Activated CD8-positive, alpha-beta memory T cell treated with anti-CD3 and anti-CD28 coated beads, Interleukin-2, amount 50 U/mL, for 4 hours (primary cell): ENCODE measurements at regions not wholly inside any gene's neighbourhood (a gene's known extent, or its start where the extent isn't known, plus 50 kb on each side); places are given as distances from the start of the nearest gene placed in this dataset.

Experiments used
- DNase-seq: peaks from one replicate; pipeline ENCODE4 v3.0.0-alpha.2; 2020

DNA sequence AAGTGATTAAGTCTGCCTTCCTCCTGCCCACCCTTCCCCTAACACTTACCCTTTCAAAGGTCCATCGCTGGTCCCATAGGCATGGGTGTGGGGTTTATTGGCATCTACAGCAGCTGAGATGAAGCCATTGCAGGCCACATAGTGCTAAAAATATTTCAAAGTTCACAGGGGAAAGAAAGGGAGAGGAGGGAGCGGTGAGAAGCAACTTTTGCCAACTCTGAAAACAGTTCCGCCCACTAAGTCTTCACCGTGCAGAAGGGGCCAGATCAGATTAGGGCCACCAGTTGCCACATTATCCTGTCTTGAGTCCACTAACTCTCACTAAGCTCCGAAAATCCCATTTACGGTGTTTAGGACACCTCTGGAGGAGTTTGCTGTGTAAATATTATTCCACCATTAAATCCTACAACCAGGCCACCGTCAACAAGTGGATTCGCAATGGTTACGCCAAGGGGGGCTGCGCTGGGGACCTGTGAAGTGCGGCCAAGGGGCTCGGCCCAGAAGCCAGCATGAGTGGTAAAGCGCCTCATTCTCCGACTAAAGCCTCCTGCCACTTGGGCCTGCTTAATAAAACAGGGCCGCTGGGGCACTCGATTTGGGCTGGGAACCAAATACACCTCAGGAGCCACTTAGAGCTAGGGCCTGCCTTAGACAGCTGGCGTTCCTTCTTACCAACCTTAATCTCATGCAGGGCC lies 534.9 kb downstream of the MIAT start:
- no peak for DNase-seq

DNA sequence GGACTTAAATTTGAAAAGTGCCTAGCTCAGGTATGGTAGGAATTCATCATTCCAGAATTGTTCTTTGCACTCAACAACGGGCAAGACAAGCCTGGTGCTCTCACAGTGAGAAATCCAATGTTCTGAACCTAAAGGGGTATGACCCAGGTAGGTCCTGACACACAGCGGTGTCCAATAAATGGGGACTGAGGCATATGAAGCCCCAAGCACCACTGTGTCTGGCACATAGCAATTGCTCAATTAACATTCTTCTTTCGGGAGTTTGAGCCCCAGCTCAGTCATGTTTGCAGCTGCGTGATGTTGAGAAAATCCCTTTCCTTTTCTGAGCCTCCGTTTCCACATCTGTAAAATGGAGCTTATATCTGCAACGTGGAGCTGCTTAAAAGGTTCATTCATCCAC lies 535.8 kb downstream of the MIAT start:
- DNase-seq: no peak

DNA sequence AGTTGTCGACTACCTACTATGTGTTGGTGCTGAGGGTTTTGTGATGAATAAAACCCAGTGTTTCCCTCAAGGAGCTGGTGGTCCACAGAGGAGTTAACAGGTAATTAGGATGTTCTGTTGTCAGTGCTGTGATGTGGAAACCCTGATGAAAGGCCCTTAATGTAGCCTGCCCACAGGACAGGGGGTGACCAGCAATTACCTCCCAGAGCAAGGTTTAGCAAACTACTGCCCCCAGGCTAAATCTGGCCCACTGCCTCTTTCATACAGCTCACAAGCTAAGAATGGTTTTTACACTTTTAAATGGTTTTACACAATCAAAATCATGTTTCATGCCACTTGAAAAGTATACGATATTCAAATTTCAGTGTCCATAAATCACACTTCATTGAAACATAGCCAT lies 536.2 kb downstream of the MIAT start:
- no peak for DNase-seq

DNA sequence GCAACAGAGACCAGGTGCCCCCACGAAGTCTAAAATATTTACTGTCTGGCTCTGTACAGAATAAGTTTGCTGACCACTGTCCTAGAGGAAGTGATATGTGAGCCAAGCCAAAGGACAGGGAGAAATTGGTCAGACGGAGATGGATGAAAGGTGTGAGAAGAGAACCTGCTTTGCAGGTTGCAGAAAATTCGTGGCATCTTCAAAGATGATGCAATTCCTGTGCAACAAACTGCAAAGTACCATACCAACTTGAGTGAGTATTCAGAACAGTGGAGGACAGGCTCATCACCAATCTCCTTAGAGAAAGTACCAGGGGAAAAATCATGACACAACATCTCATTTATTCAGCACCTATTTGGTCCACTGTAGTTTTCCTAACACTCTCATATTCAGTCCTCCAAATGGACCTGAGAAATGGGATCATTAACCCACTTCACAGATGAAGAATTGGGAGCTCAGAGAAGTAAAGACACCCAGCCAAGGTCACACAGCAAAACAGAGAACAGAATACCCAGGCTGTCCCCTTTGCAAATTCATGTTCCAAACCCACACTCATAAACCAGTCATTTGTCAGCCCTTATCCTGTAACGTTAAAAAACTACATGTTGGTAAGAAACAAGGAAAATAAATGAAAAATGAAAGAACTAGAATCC lies 536.8 kb downstream of the MIAT start:
- no peak for DNase-seq

DNA sequence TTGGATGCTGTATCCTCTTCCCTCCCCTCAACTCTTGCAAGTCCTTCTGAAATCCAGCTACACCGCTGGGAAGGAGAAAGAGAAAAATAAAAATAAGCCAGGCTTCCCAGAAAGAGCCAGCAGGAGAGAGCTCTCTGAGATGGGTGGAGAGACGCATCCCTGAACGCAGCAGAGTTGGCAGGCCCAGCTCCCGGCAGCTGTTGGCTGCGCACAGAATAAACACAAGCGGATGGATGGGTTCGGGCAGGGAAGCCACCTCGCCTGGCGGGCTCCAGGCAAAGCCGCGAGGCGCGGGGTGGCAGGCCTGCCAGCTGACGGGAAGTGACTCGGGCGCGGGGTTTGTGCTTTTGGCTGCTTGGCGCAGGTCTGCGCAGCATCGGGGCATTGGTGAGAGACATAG lies 537.7 kb downstream of the MIAT start:
- DNase-seq: no peak

DNA sequence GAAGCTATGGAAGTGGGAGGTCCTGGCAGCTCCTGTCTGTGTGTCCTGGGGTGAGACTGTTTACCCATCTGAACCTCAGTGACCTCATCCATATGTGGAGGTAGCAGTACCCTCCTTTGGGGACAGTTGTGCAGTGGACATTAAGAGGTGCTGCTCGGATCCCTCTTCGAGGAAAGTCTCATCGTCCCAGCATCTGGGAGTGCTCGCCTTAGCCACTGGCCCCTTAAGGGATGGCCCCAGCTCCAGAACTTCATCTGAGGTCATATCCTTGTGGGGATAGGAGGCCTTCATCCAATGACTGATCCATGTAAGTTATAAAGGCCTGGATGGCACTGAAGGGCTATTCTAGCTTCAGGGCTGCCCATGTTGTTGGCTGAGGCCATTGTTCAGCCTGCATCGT lies 538.1 kb downstream of the MIAT start:
- no peak for DNase-seq

DNA sequence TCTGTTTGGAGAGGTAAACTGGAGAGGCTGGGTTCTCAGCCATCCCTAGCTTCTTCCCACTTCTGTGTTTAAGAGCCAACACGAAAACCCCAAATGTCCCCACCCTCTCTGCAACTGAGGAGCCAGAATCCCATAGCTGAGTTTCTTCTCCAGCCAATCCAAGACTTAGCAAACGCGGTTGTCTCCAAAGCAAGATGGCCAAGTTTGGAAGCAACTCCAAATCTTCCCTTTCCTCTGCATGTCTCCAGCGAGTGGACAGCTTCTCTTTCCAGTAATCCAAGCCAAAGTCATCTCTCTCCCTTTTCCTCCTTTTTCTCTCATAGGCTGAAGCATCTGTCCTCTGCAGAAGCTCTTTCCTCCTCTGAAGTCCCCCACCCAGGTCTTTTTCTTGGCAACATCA lies 539.2 kb downstream of the MIAT start:
- no peak for DNase-seq

DNA sequence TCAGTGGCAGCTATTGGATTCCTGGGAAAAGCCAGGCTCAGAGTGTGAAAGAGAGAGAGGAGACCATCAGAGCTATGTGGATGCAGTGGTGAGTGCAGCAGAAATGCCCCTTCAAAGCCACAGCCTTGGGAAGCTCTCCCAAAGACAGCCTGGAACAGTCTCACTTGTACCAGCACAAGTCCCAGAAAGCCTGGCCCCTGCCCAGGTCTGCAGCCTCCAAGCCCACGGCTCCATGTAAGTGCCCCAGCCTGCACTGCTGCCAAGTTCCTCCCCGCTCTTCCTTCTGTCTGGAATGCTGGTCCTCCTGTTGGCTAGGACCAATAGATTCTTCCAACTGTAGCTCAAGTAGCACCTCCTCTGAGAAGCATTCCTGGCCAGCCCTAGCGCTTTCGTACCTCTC lies 539.7 kb downstream of the MIAT start:
- DNase-seq: no peak

DNA sequence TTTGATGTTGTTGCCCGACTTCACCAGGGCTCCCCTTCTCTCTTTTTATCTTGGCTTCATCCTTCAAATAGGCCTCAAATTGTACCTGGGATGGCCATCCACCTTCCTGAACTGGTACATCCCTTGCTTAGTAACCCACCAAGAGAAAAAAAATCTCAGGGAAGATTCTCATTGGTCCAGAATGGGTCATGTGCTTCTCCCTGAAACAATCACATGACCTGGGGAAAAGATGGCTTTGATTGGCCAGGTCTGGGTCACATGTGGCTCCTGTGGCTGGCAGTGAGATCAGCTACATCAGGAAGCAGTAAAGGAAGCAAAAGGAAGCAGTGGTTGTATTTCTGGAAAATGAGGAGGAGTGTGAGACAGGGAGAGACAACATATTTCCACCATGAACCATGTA lies 540.2 kb downstream of the MIAT start:
- DNase-seq: no peak

DNA sequence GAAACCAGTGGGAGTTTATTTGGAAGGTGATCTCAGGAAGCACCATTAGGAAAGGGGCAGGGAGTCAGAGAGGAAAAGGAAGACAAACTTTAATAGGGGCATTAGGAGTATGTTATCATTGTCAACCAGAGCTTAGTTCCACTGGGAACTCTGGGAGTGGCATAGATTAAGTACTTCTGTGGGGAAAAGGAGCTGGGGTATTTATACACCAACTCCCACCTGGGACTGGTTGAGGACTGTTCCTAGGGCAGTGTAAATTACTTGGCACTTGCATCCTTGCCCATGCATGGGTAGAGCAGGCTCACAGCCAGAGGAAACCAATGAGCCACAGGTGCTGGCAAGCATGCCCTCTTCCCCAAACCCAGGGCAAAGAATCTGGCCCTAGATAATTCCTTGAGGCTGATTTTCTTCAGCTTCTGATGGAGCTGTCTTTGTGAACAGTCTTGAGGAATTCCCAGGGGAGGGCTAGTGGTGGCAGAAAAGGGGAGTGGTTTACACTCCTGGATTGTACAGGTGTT lies 541.2 kb downstream of the MIAT start:
- DNase-seq: no peak

DNA sequence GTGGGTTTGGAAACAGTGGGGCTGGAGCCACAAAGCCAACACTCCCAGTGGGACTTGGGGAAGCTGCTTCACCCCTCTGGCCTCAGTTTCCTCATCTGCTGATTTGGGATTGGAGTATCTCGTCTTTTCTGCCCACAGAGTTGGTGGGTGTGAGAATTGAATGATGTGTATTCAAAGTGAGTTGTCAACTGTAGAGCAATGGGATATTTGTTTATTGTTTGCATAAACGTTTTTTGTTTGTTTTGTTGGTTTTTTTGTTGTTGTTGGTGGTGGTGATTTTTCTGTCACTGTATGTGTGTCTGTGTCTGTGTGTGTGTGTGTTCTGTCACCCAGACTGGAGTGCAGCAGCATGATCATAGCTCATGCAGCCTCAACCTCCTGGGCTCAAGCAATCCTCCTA lies 542.0 kb downstream of the MIAT start:
- no peak for DNase-seq

DNA sequence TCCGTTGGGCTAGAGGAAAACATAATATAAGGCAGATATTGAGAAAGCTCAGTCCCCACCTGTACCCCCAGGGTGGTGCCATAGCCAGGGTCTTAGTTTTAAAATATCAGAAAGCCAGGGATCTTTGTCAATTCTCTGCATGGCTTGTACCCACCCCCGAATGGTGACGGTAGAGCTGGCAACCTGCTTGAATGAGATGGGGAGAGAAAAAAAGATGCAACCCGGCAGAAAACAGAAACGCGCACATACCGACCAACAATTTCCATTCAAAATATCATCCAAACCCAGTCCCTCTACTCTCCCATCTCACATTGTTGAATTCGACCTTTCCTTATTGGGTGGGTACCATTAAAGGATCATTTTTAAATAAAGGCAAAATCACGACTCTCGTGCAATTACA lies 543.9 kb downstream of the MIAT start:
- no peak for DNase-seq

DNA sequence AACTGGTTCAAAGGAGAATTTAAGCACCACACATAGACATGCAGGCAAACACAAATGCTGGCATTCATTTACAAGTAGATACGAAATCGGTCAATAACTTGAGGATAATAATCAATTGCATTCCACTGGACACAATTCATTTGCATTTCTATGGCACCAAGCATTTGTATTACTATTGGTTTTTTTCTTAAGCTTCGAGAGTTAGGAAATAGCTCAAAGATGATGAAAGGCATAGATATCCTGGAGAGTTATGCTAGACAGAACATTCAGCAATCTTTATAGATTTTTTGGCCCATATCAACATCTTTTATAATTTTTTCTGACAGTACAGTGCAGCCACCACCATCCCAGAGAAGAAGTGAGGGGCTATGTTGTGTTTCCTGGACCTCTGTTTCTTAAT lies 544.4 kb downstream of the MIAT start:
- no peak for DNase-seq

DNA sequence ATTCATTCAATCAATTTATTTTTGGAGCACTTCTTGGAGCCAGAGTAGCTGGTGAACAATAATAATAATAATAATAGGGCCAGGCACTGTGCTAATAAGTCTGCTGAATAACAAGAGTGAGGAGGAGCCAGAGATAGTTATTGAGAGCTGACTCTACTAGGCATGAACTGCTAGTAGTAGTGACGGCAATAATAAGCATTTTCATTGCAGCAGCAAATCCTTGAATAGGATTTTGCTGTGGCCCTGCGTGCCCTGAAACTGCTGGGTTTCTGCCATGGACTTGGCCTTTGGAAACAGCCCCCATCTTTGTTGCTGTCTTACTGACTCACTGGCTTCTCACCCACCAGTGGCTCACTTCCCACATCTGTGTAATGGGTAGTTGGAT lies 545.9 kb downstream of the MIAT start:
- DNase-seq: no peak

DNA sequence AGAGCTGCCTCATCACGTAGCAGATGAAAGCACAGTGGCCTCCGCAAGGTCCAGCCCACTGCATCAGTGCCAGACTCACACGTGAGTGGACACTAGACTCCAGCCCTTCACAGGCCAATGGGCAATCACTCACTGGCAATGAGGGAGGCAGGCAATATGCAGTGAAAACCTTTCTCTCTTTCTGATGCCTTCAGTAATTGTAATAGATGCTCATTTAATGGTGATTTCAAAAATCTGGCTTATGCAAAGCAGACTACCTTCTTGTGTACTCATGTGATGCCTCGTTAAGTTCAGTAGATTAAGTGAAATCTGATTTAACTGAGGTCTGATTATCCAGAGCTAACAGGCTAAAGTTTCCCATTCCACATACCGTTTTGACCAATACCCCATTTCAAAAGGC lies 546.9 kb downstream of the MIAT start:
- no peak for DNase-seq

DNA sequence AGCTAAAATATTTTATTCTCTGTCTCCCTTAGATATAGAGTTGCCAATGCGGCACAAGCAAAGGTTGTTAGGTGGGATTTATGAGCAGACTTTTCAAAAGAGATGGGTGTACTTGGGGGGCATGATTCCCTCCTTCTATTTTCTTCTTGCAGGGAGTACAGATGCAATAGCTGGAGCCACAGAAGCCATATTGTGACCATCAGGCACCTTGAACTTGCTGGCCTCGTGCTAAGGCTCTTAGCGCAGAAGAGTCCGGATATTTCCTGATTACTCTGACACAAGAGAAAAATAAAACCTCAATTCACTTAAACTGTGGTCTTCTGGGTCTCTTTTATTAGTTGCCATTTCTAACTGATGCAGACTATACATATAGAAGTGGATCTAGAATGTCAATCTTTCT lies 547.4 kb downstream of the MIAT start:
- DNase-seq: no peak

DNA sequence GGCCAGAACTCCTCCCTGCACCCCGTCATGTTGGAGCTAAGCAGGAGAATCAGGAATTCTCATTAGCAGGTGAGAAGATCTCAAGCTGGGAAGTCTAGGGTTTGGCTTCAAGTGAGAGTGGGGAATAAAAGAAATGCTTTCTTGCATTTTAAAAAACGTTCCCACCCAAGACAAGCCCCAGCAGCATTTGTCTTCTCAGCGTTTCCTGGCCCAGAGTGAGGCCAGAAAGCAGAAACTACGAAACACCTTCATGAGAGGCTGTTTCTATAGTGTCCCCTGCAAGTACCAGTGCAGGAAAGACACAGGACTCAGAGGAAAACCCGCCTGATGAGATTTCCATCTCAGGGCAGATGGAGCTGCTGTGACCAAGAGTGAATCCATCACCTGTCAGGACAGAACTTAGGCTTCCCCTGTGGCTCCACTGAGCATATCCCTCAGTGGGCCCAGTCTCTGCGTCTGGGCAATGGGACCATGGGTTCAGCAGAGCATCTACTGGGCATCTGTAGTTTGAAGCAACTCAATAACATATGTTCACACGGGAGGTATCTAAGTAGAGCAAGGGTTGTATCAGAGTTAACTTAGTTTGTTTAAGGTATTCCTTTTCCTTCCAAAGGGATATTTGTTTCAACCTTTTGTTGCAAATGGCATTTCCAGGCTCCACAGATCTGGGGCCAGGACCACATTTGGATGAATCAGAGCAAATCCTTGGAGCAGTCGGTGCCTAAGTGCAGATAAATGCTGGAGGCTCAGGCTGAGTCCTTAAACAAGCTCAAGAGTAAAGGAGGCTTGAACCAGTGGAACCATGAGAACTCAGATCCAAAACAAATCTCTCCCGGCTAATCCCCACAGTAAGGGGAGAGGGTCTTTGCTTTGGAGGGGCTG lies 548.3 kb downstream of the MIAT start:
- no peak for DNase-seq

DNA sequence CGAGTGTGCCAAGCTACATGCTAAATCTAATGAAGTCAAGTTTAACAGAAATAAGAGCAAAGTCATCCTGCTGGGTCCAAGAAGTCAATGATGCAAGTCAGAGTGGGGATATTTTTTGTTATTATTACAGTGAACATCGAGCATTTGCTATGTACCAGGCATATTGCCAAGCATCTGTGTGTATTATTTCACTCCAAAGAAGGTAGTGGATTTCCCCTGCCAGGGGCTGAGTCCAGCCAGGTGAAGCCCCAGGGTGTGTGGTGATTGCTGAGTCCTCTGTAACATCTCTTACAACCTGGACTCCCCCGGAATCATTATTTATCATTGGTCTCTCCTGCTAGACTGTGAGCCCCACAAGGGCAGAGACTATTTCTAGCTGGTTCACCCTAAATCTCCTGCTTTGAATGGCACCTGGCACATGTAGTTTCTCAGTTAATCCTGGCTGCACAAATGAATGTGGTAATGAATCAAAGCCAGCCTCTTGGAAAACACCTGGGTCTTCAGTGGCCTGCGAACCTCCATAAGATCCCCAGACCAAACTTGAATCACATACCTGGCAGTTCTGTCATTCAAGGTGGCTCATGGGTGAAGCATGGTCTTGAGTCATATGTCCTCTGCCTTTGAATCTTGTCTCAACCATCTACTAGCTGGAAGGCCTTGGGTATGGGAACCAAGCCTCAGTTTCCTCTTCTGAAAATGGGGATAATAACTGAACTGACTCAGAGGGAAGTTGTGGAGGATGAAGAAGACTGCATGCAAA lies 549.2 kb downstream of the MIAT start:
- DNase-seq: no peak

DNA sequence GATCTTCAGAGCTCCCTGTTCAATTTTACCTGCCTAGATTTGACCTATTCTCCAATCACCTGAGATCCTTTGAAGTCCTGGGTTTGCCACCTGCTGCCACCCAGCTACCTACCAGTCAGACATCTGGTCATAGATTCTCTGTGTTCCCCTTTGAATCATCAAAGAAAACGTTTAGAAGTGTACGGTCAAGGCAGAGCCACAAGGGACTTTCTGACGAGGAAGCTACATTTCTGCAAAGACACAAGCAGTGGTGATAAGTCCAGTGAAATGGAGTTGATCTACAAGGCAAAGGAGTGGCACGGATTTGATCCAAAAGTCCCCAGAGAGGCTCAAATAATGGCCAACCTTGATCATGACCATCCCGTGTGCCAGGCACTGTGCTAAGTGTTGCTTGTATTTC lies 549.9 kb downstream of the MIAT start:
- DNase-seq: no peak

DNA sequence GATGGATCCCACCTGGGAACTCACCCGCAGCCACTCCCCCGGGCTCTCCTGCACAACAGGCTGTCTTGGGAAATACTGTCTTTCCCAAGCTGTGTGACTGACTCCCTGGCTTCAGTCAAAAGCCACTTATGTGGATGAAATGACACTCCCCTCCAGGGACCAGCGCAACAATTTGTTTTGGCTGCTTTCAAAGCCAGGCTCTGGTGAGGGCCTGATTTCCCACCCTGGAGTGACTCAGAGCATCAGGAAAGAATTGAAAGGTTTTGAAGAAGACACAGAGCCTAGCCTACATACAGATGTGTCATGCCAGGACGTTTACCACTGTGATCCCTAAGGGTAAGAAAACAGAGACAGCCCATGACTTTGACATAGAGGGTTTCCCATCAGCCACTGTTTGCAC lies 550.5 kb downstream of the MIAT start:
- no peak for DNase-seq

DNA sequence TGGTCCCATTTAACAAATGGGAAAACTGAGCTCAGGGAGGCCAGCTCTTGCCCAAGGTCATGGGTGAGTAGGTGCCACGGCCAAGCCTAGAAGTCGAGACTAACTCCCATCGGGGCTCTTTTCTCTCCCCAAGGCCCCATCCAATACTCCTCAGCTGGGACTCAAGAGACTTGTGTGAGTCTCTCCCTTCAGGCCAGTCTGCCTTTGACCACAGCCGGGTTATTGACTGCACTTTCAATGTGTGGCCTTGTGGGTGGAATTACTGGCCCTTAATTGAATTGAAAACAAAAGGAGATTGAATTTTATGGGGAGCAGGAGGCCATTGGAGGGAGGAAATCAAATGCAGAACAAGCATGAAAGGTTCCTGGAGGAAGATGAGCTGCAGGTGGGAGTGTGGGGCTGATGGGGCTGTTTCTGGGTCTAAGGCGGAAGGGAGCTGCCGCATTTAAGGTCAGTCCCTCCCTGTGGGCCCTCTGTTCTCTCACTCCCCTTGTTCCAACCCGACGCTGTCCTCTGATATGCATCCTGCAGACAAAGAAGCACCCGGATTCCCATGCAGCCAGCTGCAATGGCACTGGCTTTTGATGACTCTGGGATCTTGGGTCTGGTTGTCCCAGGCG lies 552.8 kb downstream of the MIAT start:
- no peak for DNase-seq

DNA sequence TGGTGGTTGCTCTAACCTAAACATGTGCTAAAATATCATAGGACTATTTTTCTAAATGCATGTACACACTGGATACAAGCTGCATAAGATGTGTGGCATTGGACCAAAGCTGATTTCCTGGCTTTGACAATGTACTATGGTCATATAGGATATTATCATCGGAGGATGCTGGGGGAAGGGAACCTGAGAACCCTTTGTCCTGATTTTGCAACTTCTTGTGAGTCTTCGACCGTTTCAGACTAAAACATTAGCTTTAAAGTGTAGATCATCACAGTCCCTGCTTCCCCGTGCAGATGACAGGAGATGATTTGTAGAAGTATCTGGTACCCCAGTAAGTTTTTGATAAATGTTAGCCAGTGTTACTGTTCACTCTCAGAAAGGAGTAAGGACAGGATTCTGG lies 554.7 kb downstream of the MIAT start:
- DNase-seq: no peak
